ENCODE measurements at regions not wholly inside any gene's neighbourhood (a gene's known extent, or its start where the extent isn't known, plus 50 kb on each side); places are given as distances from the start of the nearest gene placed in this dataset.

DNA sequence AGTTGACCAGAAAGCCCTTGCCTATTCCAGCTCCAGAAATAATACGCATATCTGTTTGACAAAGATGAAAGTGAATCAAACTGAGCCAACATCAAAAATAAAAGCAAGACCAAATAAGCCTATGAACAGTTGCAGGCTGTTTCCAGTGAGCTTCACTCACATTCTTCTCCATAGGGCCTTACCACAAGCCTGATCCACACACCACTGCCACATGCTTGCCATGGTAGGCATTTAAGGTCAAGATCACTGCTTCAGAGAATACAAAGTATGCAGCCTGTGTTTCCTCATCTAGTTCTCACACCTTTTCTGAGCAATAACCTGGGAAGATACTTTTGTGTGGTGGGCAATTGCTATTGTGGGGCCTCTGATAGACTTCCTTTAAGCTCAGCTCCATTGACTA lies 1060.2 kb downstream of the CDH11 start:
- no peaks in the 10 kb centered on the region for H3K4me1 Mint-ChIP-seq
- H3K9me3 Mint-ChIP-seq = peaks cover 8% of the 10 kb centered on the region
- H3K27me3 Mint-ChIP-seq (ENCODE audit: low read depth) = no peaks in the 10 kb centered on the region
- TF ChIP-seq, protein P1, sequence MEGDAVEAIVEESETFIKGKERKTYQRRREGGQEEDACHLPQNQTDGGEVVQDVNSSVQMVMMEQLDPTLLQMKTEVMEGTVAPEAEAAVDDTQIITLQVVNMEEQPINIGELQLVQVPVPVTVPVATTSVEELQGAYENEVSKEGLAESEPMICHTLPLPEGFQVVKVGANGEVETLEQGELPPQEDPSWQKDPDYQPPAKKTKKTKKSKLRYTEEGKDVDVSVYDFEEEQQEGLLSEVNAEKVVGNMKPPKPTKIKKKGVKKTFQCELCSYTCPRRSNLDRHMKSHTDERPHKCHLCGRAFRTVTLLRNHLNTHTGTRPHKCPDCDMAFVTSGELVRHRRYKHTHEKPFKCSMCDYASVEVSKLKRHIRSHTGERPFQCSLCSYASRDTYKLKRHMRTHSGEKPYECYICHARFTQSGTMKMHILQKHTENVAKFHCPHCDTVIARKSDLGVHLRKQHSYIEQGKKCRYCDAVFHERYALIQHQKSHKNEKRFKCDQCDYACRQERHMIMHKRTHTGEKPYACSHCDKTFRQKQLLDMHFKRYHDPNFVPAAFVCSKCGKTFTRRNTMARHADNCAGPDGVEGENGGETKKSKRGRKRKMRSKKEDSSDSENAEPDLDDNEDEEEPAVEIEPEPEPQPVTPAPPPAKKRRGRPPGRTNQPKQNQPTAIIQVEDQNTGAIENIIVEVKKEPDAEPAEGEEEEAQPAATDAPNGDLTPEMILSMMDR (IDR thresholded peaks at IDR 0.05; ENCODE audit: unreplicated experiment in 3 of 3) = no peak
- no peak overlapping the region for H3K27ac Mint-ChIP-seq
- H3K4me3 Mint-ChIP-seq = no peak overlapping the region
- no peaks in the 10 kb centered on the region for H3K36me3 Mint-ChIP-seq (ENCODE audit: low read depth)

DNA sequence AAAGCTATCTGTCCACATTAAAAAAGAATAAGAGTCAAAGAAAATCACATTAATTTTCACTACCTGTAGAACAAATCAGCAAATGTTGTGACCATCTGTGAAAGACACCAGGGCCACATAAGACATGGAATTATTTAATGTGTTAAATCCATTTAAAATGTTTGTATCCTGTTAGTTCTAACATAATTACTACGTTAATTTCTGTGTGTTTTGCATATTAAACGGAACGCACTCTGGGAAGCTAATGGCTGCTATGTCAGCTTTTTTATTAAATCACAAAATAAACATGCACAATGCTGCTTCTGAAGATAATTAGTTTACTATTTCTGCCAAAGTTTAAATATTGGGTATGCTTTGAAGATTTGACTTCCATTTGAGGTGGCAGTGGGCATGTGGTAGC lies 1061.2 kb downstream of the CDH11 start:
- H3K4me3 Mint-ChIP-seq = no peak overlapping the region
- TF ChIP-seq, protein P1 (IDR thresholded peaks at IDR 0.05; ENCODE audit: unreplicated experiment in 3 of 3) = no peak
- no peaks in the 10 kb centered on the region for H3K4me1 Mint-ChIP-seq
- H3K9me3 Mint-ChIP-seq = peaks cover 8% of the 10 kb centered on the region
- H3K27ac Mint-ChIP-seq = no peak overlapping the region
- no peaks in the 10 kb centered on the region for H3K36me3 Mint-ChIP-seq (ENCODE audit: low read depth)
- no peaks in the 10 kb centered on the region for H3K27me3 Mint-ChIP-seq (ENCODE audit: low read depth)

DNA sequence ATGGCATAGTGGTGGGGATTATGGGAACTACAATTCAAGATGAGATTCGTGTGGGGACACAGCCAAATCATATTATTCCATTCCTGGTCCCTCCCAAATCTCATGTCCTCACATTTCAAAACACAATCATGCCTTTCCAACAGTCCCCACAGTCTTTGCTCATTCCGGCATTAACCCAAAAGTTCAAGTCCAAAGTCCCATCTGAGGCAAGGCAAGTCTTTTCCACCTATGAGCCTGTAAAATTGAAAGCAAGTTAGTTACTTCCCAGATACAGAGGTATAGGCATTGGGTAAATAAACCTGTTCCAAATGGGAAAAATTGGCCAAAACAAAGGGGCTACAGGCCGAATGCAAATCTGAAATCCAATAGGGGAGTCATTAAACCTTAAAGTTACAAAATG lies 1063.2 kb downstream of the CDH11 start:
- TF ChIP-seq, protein P1 (IDR thresholded peaks at IDR 0.05; ENCODE audit: unreplicated experiment in 3 of 3) = no peak
- Mint-ChIP-seq H3K9me3 (peaks cover 15% of the 10 kb centered on the region), H3K36me3 (ENCODE audit: low read depth) (no peaks in the 10 kb centered on the region), H3K27ac (no peak overlapping the region), H3K27me3 (ENCODE audit: low read depth) (no peaks in the 10 kb centered on the region), H3K4me1 (no peaks in the 10 kb centered on the region), H3K4me3 (no peak overlapping the region)

DNA sequence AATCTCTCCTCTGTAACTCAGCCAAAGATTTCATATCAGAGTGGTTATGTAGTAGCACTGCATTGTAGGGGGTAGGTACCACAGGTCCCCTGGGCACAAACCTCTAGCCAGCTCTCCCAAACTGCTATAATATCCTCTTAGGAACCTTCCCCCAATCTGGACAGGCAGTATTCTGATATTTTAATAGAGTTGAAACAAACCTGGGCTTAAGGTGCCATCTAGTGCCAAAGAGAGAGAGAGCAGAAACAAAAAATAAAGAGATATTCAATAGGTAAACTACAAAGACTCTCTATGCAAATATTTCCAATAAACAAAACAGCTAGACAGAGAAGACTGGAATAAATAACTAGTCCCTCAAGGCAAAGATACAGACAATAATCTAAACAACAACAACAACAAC lies 1070.0 kb downstream of the CDH11 start:
- H3K27me3 Mint-ChIP-seq (ENCODE audit: low read depth) = no peaks in the 10 kb centered on the region

DNA sequence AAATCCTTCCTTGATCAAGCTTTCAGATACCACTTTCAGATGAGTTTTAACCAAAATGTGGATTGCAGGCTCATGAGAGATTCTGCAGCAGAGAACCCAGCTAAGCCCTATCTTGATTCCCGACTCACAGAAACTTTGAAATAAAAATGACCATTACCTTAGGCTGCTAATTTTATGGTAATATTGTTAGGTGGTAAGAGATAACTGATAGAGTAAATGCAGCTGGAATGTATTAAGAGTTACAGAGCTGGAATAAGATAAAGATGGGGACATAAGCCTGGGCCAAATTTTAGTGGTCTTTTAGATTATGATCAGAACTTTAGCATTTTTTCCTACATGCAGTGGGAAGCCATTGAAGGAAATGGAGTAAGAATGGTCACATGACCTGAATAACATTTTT lies 1074.0 kb downstream of the CDH11 start:
- Mint-ChIP-seq H3K4me1 (no peaks in the 10 kb centered on the region), H3K27ac (no peak overlapping the region), H3K27me3 (ENCODE audit: low read depth) (no peaks in the 10 kb centered on the region), H3K9me3 (peaks cover 21% of the 10 kb centered on the region), H3K36me3 (ENCODE audit: low read depth) (peaks cover 9% of the 10 kb centered on the region), H3K4me3 (no peak overlapping the region)
- TF ChIP-seq, protein P1 (IDR thresholded peaks at IDR 0.05; ENCODE audit: unreplicated experiment in 3 of 3) = no peak

More for the DNA sequence above, 1070.0 kb downstream of the CDH11 start:
- Mint-ChIP-seq H3K4me3 (no peak overlapping the region), H3K36me3 (ENCODE audit: low read depth) (peaks cover 14% of the 10 kb centered on the region), H3K9me3 (peaks cover 23% of the 10 kb centered on the region), H3K27ac (no peak overlapping the region), H3K4me1 (no peaks in the 10 kb centered on the region)
- TF ChIP-seq, protein P1 (IDR thresholded peaks at IDR 0.05; ENCODE audit: unreplicated experiment in 3 of 3) = peak; percentile 24 to 53 (median 41)

DNA sequence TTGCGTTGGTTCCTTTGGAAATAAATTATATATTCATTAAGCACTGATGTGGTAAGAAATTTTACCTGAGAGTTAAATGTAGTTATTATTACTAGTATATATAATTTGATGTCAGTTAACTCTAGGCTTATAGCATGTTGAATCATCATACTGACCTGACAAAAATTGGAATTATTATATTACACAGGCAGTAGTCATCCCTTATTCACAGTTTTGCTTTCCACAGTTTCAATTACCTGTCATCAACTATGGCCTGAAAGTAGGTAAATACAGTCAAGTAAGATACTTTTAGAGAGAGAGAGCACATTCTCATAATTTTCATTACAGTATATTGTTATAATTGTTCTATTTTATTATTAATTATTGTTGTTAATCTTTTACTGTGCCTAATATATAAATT lies 1074.7 kb downstream of the CDH11 start:
- H3K27me3 Mint-ChIP-seq (ENCODE audit: low read depth) = no peaks in the 10 kb centered on the region
- H3K4me3 Mint-ChIP-seq = no peak overlapping the region
- no peaks in the 10 kb centered on the region for H3K4me1 Mint-ChIP-seq
- H3K27ac Mint-ChIP-seq = no peak overlapping the region
- peaks cover 21% of the 10 kb centered on the region for H3K9me3 Mint-ChIP-seq
- TF ChIP-seq, protein P1 (IDR thresholded peaks at IDR 0.05; ENCODE audit: unreplicated experiment in 3 of 3) = no peak
- peaks cover 8% of the 10 kb centered on the region for H3K36me3 Mint-ChIP-seq (ENCODE audit: low read depth)

All from nephron (organoid).